ENCODE measurements at regions not wholly inside any gene's neighbourhood (a gene's known extent, or its start where the extent isn't known, plus 50 kb on each side); places are given as distances from the start of the nearest gene placed in this dataset.

GRCh38 chr4:176902710-176903323, 110.1 kb upstream of the VEGFC start:
- no peak for DNase-seq

GRCh38 chr4:176906709-176907108, 114.0 kb upstream of the VEGFC start:
- DNase-seq = no peak

- DNase-seq = no peak
Observed at GRCh38 chr4:176910646-176911045, 117.9 kb upstream of the VEGFC start.

GRCh38 chr4:176919631-176920030, 126.9 kb upstream of the VEGFC start:
- no peak for DNase-seq

GRCh38 chr4:176920694-176921093, 128.0 kb upstream of the VEGFC start:
- no peak for DNase-seq

- no peak for DNase-seq
Observed at GRCh38 chr4:176921256-176921655, 128.5 kb upstream of the VEGFC start.

GRCh38 chr4:176924238-176924637, 131.5 kb upstream of the VEGFC start:
- DNase-seq = no peak

- no peak for DNase-seq
Observed at GRCh38 chr4:176925962-176926361, 133.2 kb upstream of the VEGFC start.

GRCh38 chr4:176927117-176927516, 134.4 kb upstream of the VEGFC start:
- no peak for DNase-seq

- no peak for DNase-seq
Observed at GRCh38 chr4:176927664-176928063, 134.9 kb upstream of the VEGFC start.

- no peak for DNase-seq
Observed at GRCh38 chr4:176939445-176939844, 146.7 kb upstream of the VEGFC start.

- DNase-seq = no peak
Observed at GRCh38 chr4:176945334-176945733, 152.6 kb upstream of the VEGFC start.

- DNase-seq = no peak
Observed at GRCh38 chr4:176949029-176949428, 156.3 kb upstream of the VEGFC start.

- no peak for DNase-seq
Observed at GRCh38 chr4:176953021-176953420, 160.3 kb upstream of the VEGFC start.

- no peak for DNase-seq
Observed at GRCh38 chr4:176957353-176958118, 164.8 kb upstream of the VEGFC start.

GRCh38 chr4:176959980-176960379, 167.3 kb upstream of the VEGFC start:
- DNase-seq = no peak

- DNase-seq = no peak
Observed at GRCh38 chr4:176963121-176963520, 170.4 kb upstream of the VEGFC start.

- DNase-seq = no peak
Observed at GRCh38 chr4:176964116-176964691, 171.5 kb upstream of the VEGFC start.

GRCh38 chr4:176967586-176967985, 174.9 kb upstream of the VEGFC start:
- no peak for DNase-seq

GRCh38 chr4:176968094-176968493, 175.4 kb upstream of the VEGFC start:
- no peak for DNase-seq

- DNase-seq = no peak
Observed at GRCh38 chr4:176969011-176969410, 176.3 kb upstream of the VEGFC start.

- DNase-seq = no peak
Observed at GRCh38 chr4:176970853-176971252, 178.1 kb upstream of the VEGFC start.

- no peak for DNase-seq
Observed at GRCh38 chr4:176971576-176972115, 178.9 kb upstream of the VEGFC start.

- no peak for DNase-seq
Observed at GRCh38 chr4:176979416-176979815, 186.7 kb upstream of the VEGFC start.
